ENCODE measurements at regions not wholly inside any gene's neighbourhood (a gene's known extent, or its start where the extent isn't known, plus 50 kb on each side); places are given as distances from the start of the nearest gene placed in this dataset.
"Not testable (repeated sequence)": the region's sequence is repeated elsewhere in the genome, so short reads cannot be mapped to it uniquely, and the experiment has no call there.

GRCh38 chr12:46904406-46905238 is 78.8 kb upstream of the SLC38A4 start:
- DNase-seq (ENCODE audit: extremely low spot score, unreplicated experiment), result no peak
- Mint-ChIP-seq H3K4me1 (ENCODE audit: unreplicated experiment) (peaks cover 56% of the 10 kb centered on the region), H3K9me3 (ENCODE audit: unreplicated experiment) (peaks cover 13% of the 10 kb centered on the region), H3K36me3 (ENCODE audit: unreplicated experiment) (peaks cover under 1% of the 10 kb centered on the region), H3K27me3 (ENCODE audit: unreplicated experiment) (no peaks in the 10 kb centered on the region), H3K4me3 (ENCODE audit: unreplicated experiment) (peak overlapping the region; percentile 20), H3K27ac (ENCODE audit: unreplicated experiment) (peak overlapping the region; percentile 83)
- no peak for TF ChIP-seq CTCF (IDR thresholded peaks at IDR 0.05)

- H3K36me3 Mint-ChIP-seq (ENCODE audit: unreplicated experiment); H3K4me3 Mint-ChIP-seq (ENCODE audit: unreplicated experiment); H3K27me3 Mint-ChIP-seq (ENCODE audit: unreplicated experiment); DNase-seq (ENCODE audit: extremely low spot score, unreplicated experiment): not testable (repeated sequence)
- Mint-ChIP-seq H3K9me3 (ENCODE audit: unreplicated experiment) (peaks cover 13% of the 10 kb centered on the region), H3K4me1 (ENCODE audit: unreplicated experiment) (peaks cover 52% of the 10 kb centered on the region), H3K27ac (ENCODE audit: unreplicated experiment) (peak overlapping the region; percentile 83)
These were observed 79.4 kb upstream of the SLC38A4 start for GRCh38 chr12:46905239-46905627.

GRCh38 chr12:46907791-46908190 is 82.0 kb upstream of the SLC38A4 start:
- TF ChIP-seq CTCF (IDR thresholded peaks at IDR 0.05), result no peak
- Mint-ChIP-seq H3K27me3 (ENCODE audit: unreplicated experiment) (no peaks in the 10 kb centered on the region), H3K9me3 (ENCODE audit: unreplicated experiment) (peaks cover 27% of the 10 kb centered on the region), H3K36me3 (ENCODE audit: unreplicated experiment) (peaks cover 16% of the 10 kb centered on the region), H3K4me3 (ENCODE audit: unreplicated experiment) (no peak overlapping the region), H3K27ac (ENCODE audit: unreplicated experiment) (no peak overlapping the region), H3K4me1 (ENCODE audit: unreplicated experiment) (peaks cover 47% of the 10 kb centered on the region)
- DNase-seq (ENCODE audit: extremely low spot score, unreplicated experiment), result no peak

GRCh38 chr12:46908236-46908935 is 82.6 kb upstream of the SLC38A4 start:
- no peak overlapping the region for H3K4me3 Mint-ChIP-seq (ENCODE audit: unreplicated experiment)
- no peak for TF ChIP-seq CTCF (IDR thresholded peaks at IDR 0.05)
- peak overlapping the region; percentile 6 for H3K27ac Mint-ChIP-seq (ENCODE audit: unreplicated experiment)
- H3K27me3 Mint-ChIP-seq (ENCODE audit: unreplicated experiment), result no peaks in the 10 kb centered on the region
- peaks cover 45% of the 10 kb centered on the region for H3K4me1 Mint-ChIP-seq (ENCODE audit: unreplicated experiment)
- peaks cover 31% of the 10 kb centered on the region for H3K9me3 Mint-ChIP-seq (ENCODE audit: unreplicated experiment)
- peaks cover 16% of the 10 kb centered on the region for H3K36me3 Mint-ChIP-seq (ENCODE audit: unreplicated experiment)
- DNase-seq (ENCODE audit: extremely low spot score, unreplicated experiment), result no peak

GRCh38 chr12:46908936-46909635 is 83.3 kb upstream of the SLC38A4 start:
- TF ChIP-seq CTCF (IDR thresholded peaks at IDR 0.05), result no peak
- H3K27ac Mint-ChIP-seq (ENCODE audit: unreplicated experiment), result no peak overlapping the region
- DNase-seq (ENCODE audit: extremely low spot score, unreplicated experiment), result no peak
- peaks cover 19% of the 10 kb centered on the region for H3K36me3 Mint-ChIP-seq (ENCODE audit: unreplicated experiment)
- H3K4me3 Mint-ChIP-seq (ENCODE audit: unreplicated experiment), result no peak overlapping the region
- no peaks in the 10 kb centered on the region for H3K27me3 Mint-ChIP-seq (ENCODE audit: unreplicated experiment)
- peaks cover 31% of the 10 kb centered on the region for H3K9me3 Mint-ChIP-seq (ENCODE audit: unreplicated experiment)
- peaks cover 40% of the 10 kb centered on the region for H3K4me1 Mint-ChIP-seq (ENCODE audit: unreplicated experiment)
